ENCODE measurements at regions not wholly inside any gene's neighbourhood (a gene's known extent, or its start where the extent isn't known, plus 50 kb on each side); places are given as distances from the start of the nearest gene placed in this dataset.

DNA sequence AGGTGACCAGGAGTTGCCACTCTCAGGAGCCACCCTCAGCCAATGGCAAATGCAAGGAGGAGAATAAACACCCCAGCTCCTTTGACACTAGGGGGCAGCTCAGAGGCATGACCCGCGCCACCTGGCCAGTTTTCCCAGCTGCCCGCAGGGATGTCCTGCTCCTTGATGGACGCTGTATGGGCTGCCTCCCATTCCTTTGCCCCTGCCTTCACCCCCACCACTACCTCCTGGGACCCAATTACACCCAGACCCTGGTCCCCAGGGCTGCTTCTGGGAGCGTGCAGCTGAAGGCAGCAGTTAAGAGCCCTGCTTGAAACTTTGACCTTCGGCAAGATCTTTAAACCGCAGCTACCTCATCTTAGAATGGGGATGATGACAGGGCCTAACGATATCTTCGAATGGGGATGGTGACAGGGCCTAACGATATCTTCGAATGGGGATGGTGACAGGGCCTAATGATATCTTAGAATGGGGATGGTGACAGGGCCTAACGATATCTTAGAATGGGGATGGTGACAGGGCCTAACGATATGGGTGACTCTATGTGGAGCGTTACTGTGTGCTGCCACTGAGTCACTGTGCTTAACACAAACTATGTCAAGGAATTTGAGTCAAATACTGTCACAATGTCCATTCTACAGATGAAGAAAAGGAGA is 163.0 kb upstream of the KAZN start:
- Histone ChIP-seq H3K27me3 (no peaks in the 10 kb centered on the region), H3K27ac (no peak overlapping the region), H3K4me1 (no peaks in the 10 kb centered on the region), H3K36me3 (no peaks in the 10 kb centered on the region), H3K4me3 (no peak overlapping the region), H3K9me3 (no peaks in the 10 kb centered on the region)
- WGBS = 93% methylated on average over 14 of the region's 14 CpGs
- DNase-seq (ENCODE audit: low spot score in 2 of 2) = no peak
- TF ChIP-seq POLR2AphosphoS5 (IDR thresholded peaks at IDR 0.05) (no peak), EP300 (IDR thresholded peaks at IDR 0.05) (no peak), CTCF (IDR thresholded peaks at IDR 0.05) (no peak), POLR2A (IDR thresholded peaks at IDR 0.05) (no peak)

GRCh38 chr1:14437417-14437918 is 161.0 kb upstream of the KAZN start:
- Histone ChIP-seq H3K4me3 (no peak overlapping the region), H3K4me1 (no peaks in the 10 kb centered on the region), H3K27ac (no peak overlapping the region), H3K27me3 (no peaks in the 10 kb centered on the region), H3K36me3 (no peaks in the 10 kb centered on the region), H3K9me3 (no peaks in the 10 kb centered on the region)
- WGBS = 59% methylated on average over 13 of the region's 13 CpGs
- TF ChIP-seq CTCF (IDR thresholded peaks at IDR 0.05) (no peak), POLR2AphosphoS5 (IDR thresholded peaks at IDR 0.05) (no peak), POLR2A (IDR thresholded peaks at IDR 0.05) (no peak), EP300 (IDR thresholded peaks at IDR 0.05) (no peak)
- DNase-seq (ENCODE audit: low spot score in 2 of 2) = no peak

DNA sequence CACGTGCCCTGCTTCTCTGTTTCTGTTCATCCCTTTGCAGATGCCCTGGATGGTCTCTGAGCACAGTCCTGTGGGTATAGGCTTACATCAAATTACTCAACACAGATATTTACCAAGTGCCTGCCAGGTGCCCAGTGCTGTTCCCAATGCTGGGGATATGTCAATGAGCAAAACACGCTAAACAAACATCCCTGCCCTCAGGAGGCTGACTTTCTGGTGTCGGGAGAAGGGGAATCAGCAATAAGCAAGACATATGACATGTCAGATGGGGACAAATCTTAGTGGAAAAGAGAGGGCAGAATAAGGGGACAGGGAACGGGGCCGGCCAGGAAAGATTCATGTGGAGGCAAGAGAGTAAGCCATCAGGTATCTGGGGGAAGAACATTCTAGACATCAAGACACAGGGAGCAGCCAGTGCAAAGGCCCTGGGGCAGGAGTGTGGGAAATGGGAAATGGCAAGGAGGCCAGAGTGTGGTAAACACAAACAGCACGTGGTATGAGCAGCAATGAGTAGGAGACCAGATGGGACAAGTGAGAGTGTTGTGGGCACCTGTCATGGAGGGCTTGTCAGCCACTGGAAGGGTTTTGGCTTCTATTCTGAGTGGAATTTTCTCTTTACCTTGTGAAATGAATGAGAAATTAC is 160.2 kb upstream of the KAZN start:
- Histone ChIP-seq H3K4me1 (no peaks in the 10 kb centered on the region), H3K4me3 (no peak overlapping the region), H3K9me3 (no peaks in the 10 kb centered on the region), H3K27ac (no peak overlapping the region), H3K27me3 (no peaks in the 10 kb centered on the region), H3K36me3 (no peaks in the 10 kb centered on the region)
- no peak for DNase-seq (ENCODE audit: low spot score in 2 of 2)
- no peak for TF ChIP-seq POLR2A (IDR thresholded peaks at IDR 0.05)
- no peak for TF ChIP-seq POLR2AphosphoS5 (IDR thresholded peaks at IDR 0.05)
- no peak for TF ChIP-seq EP300 (IDR thresholded peaks at IDR 0.05)
- no peak for TF ChIP-seq CTCF (IDR thresholded peaks at IDR 0.05)
- WGBS = 87% methylated on average over 6 of the region's 6 CpGs

DNA sequence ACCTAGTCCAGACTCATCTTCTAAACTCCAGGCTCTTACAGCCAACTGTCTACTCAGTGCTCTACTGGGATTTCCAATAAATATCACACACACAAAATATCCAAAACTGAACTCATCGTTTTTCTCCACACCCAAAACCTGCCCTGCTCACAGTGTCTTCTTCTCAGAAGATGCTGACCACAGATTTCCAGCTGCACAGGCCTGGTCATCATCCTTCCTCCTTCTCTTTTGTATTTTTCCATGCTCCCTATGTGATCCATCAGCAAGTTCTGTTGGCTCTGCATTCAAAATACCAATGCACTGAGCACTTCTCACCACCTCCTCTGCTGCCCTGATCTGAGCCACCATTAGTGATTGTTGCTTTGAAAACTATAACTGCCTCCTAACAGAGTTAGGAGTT is 159.5 kb upstream of the KAZN start:
- Histone ChIP-seq H3K4me1 (no peaks in the 10 kb centered on the region), H3K9me3 (no peaks in the 10 kb centered on the region), H3K4me3 (no peak overlapping the region), H3K27me3 (no peaks in the 10 kb centered on the region), H3K27ac (no peak overlapping the region), H3K36me3 (no peaks in the 10 kb centered on the region)
- no peak for DNase-seq (ENCODE audit: low spot score in 2 of 2)
- no peak for TF ChIP-seq POLR2AphosphoS5 (IDR thresholded peaks at IDR 0.05)
- TF ChIP-seq POLR2A (IDR thresholded peaks at IDR 0.05) = no peak
- no peak for TF ChIP-seq CTCF (IDR thresholded peaks at IDR 0.05)
- TF ChIP-seq EP300 (IDR thresholded peaks at IDR 0.05) = no peak
- WGBS = 63% methylated on average over 1 of the region's 1 CpG

DNA sequence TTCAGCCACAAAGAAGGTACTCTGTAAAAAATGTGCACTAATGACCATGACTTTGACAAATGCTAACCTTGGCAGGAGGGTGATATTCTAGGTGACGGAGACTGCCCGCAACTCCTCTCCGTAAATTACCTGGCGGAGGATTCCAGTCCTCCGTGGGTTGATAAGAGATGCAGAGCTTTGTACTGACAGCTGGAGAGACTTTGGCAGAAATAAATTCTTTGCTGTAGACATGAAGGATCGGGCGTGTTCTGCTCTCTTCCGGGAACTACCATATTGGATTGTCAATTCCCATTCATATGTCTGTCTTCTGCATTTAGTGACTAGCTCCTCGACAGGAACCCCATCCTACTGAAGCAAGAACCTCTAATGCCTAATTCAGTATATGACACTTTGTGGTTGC is 158.3 kb upstream of the KAZN start:
- TF ChIP-seq EP300 (IDR thresholded peaks at IDR 0.05) (no peak), POLR2AphosphoS5 (IDR thresholded peaks at IDR 0.05) (no peak)
- WGBS = 95% methylated on average over 9 of the region's 9 CpGs
- Histone ChIP-seq H3K36me3 (no peaks in the 10 kb centered on the region), H3K9me3 (no peaks in the 10 kb centered on the region), H3K27me3 (no peaks in the 10 kb centered on the region), H3K4me3 (no peak overlapping the region), H3K4me1 (no peaks in the 10 kb centered on the region), H3K27ac (no peak overlapping the region)
- DNase-seq (ENCODE audit: low spot score in 2 of 2) = no peak
